Keratinocyte (primary cell): ENCODE measurements at regions not wholly inside any gene's neighbourhood (a gene's known extent, or its start where the extent isn't known, plus 50 kb on each side); places are given as distances from the start of the nearest gene placed in this dataset.

ENCODE experiments used
- DNase-seq: peaks from one replicate; pipeline ENCODE4 v3.0.0-alpha.2; 2011; ENCODE audit warnings: low read depth, missing footprints, low spot score
- FAIRE-seq: peaks from 2 replicates; lab custom pipeline; 2011; peaks lifted over from hg19 to GRCh38; lab: Jason Lieb, UNC
- H2AFZ ChIP-seq: 2 replicates; pipeline ENCODE4 v1.6.0; 2012; ENCODE audit warnings: low read length, control low read depth, inconsistent platforms; ENCODE audit not compliant: control insufficient read depth
- H3K27ac ChIP-seq: 2 replicates; pipeline ENCODE4 v1.5.1; 2011; ENCODE audit warnings: low read length; ENCODE audit not compliant: control insufficient read depth, insufficient read depth
- H3K27me3 ChIP-seq: 3 replicates; pipeline ENCODE4 v1.6.0; 2011; ENCODE audit warnings: low read length; ENCODE audit not compliant: control insufficient read depth, insufficient read depth; ENCODE audit errors: extremely low read depth
- H3K36me3 ChIP-seq, 2 experiments: 2 replicates in 1 of 2; 3 replicates in 1 of 2; pipeline ENCODE4 v1.5.1; 2011; ENCODE audit warnings: low read length in 2 of 2, mild to moderate bottlenecking in 1 of 2; ENCODE audit not compliant: control insufficient read depth in 2 of 2, insufficient read depth in 2 of 2; ENCODE audit errors: extremely low read depth in 1 of 2
- H3K4me1 ChIP-seq: 3 replicates; pipeline ENCODE4 v1.5.1; 2011; ENCODE audit warnings: low read length; ENCODE audit not compliant: control insufficient read depth, insufficient read depth; ENCODE audit errors: extremely low read depth
- H3K4me2 ChIP-seq: 3 replicates; pipeline ENCODE4 v1.6.0; 2011; ENCODE audit warnings: low read depth, low read length; ENCODE audit not compliant: control insufficient read depth, insufficient read depth; ENCODE audit errors: extremely low read depth
- H3K4me3 ChIP-seq, 3 experiments: fragments of 200-600 bp in 1 of 3; sonication (generic) in 1 of 3; 2 replicates in 2 of 3; 3 replicates in 1 of 3; pipeline ENCODE4 v1.5.1; 2011 to 2016; ENCODE audit warnings: low read length in 3 of 3, mild to moderate bottlenecking in 3 of 3, control low read depth in 2 of 3, inconsistent platforms in 1 of 3, low read depth in 1 of 3, mixed read lengths in 1 of 3, mixed run types in 1 of 3, moderate library complexity in 1 of 3; ENCODE audit not compliant: control insufficient read depth in 2 of 3, insufficient read depth in 2 of 3; ENCODE audit errors: extremely low read depth in 1 of 3
- H3K79me2 ChIP-seq: 2 replicates; pipeline ENCODE4 v1.6.0; 2012; ENCODE audit warnings: low read length; ENCODE audit not compliant: control insufficient read depth, insufficient read depth
- H3K9ac ChIP-seq: 3 replicates; pipeline ENCODE4 v1.6.0; 2011; ENCODE audit warnings: low read length; ENCODE audit not compliant: control insufficient read depth, insufficient read depth; ENCODE audit errors: extremely low read depth
- H3K9me1 ChIP-seq: 3 replicates; pipeline ENCODE4 v1.6.0; 2011; ENCODE audit warnings: low read length; ENCODE audit not compliant: control insufficient read depth, insufficient read depth; ENCODE audit errors: extremely low read depth
- H3K9me3 ChIP-seq: 2 replicates; pipeline ENCODE4 v1.5.1; 2012; ENCODE audit warnings: low read depth, low read length; ENCODE audit not compliant: control insufficient read depth
- H4K20me1 ChIP-seq: 3 replicates; pipeline ENCODE4 v1.6.0; 2011; ENCODE audit warnings: low read length; ENCODE audit not compliant: control insufficient read depth, insufficient read depth; ENCODE audit errors: extremely low read depth
- CTCF ChIP-seq, 3 experiments: IDR thresholded peaks in 1 of 3; conservative IDR thresholded peaks in 1 of 3; optimal IDR thresholded peaks in 1 of 3; 2 replicates in 2 of 3; 3 replicates in 1 of 3; pipeline versions ENCODE3 to v1.5.1; 2011; ENCODE audit warnings: low read length in 3 of 3, mild to moderate bottlenecking in 3 of 3, moderate library complexity in 2 of 3, control low read depth in 1 of 3, inconsistent platforms in 1 of 3; ENCODE audit not compliant: insufficient read depth in 2 of 3; ENCODE audit errors: extremely low read depth in 1 of 3
- EZH2 ChIP-seq: IDR thresholded peaks from one replicate; pipeline ENCODE4 v1.6.1; 2012; ENCODE audit warnings: inconsistent platforms, mild to moderate bottlenecking, low read length, moderate library complexity
- dilution Hi-C: fragments of 300-500 bp; cut with MboI; formaldehyde crosslinking; loops from one replicate; pipeline ENCODE4 v1.7.0; 2020; ENCODE audit warnings: low sequenced_read_pairs; ENCODE audit not compliant: extremely low pct_ligation_motif_present

GRCh38 chr20:39886650-39887190, 802.3 kb downstream of the MAFB start:
- FAIRE-seq = no peak
- no peak overlapping the region for H3K4me3 ChIP-seq
- no peaks in the 10 kb centered on the region for H3K36me3 ChIP-seq
- no peaks in the 10 kb centered on the region for H3K9me3 ChIP-seq
- no peak overlapping the region for H3K27ac ChIP-seq
- no peak overlapping the region for H2AFZ ChIP-seq
- TF ChIP-seq CTCF (optimal IDR thresholded peaks at IDR 0.05 in 1 of 3, IDR thresholded peaks at IDR 0.05 in 1 of 3, conservative IDR thresholded peaks at IDR 0.05 in 1 of 3; ENCODE audit: extremely low read depth in 1 of 3, insufficient read depth in 2 of 3, low read length in 3 of 3) = no peak
- no peak for TF ChIP-seq EZH2
- no peaks in the 10 kb centered on the region for H3K79me2 ChIP-seq
- dilution Hi-C loops = no loop called here
- H3K4me2 ChIP-seq = no peak overlapping the region
- H4K20me1 ChIP-seq = no peaks in the 10 kb centered on the region
- H3K4me1 ChIP-seq = no peaks in the 10 kb centered on the region
- no peaks in the 10 kb centered on the region for H3K27me3 ChIP-seq
- no peak for DNase-seq
- H3K9me1 ChIP-seq = no peaks in the 10 kb centered on the region
- no peak overlapping the region for H3K9ac ChIP-seq

- no peak overlapping the region for H2AFZ ChIP-seq
These were observed 802.9 kb downstream of the MAFB start for GRCh38 chr20:39885975-39886649.

More at GRCh38 chr20:39885975-39886649, 802.9 kb downstream of the MAFB start:
- dilution Hi-C loops = no loop called here
- H3K36me3 ChIP-seq = no peaks in the 10 kb centered on the region
- no peak overlapping the region for H3K27ac ChIP-seq
- H3K27me3 ChIP-seq = no peaks in the 10 kb centered on the region
- peak; percentile 67 for FAIRE-seq
- no peaks in the 10 kb centered on the region for H3K79me2 ChIP-seq
- peak; percentile 64 to 84 (median 81) for TF ChIP-seq CTCF (optimal IDR thresholded peaks at IDR 0.05 in 1 of 3, IDR thresholded peaks at IDR 0.05 in 1 of 3, conservative IDR thresholded peaks at IDR 0.05 in 1 of 3; ENCODE audit: extremely low read depth in 1 of 3, insufficient read depth in 2 of 3, low read length in 3 of 3)
- no peak for TF ChIP-seq EZH2
- H3K4me3 ChIP-seq = no peak overlapping the region
- no peaks in the 10 kb centered on the region for H3K9me3 ChIP-seq
- no peaks in the 10 kb centered on the region for H4K20me1 ChIP-seq
- no peak overlapping the region for H3K4me2 ChIP-seq
- H3K4me1 ChIP-seq = no peaks in the 10 kb centered on the region
- peak; percentile 26 for DNase-seq
- H3K9ac ChIP-seq = no peak overlapping the region
- no peaks in the 10 kb centered on the region for H3K9me1 ChIP-seq
